B cell (primary cell): ENCODE measurements at regions not wholly inside any gene's neighbourhood (a gene's known extent, or its start where the extent isn't known, plus 50 kb on each side); places are given as distances from the start of the nearest gene placed in this dataset.

ENCODE experiments used
- ATAC-seq: fragments of 200-7000 bp; cut with Tn5 transposase; one replicate; pipeline ENCODE4 v1.10.0; 2021; ENCODE audit warnings: low read depth, mild to moderate bottlenecking, moderate number of reproducible peaks, moderate library complexity
- CTCF ChIA-PET: fragments of 350-600 bp; sonication (Branson Sonifier 250); formaldehyde crosslinking; loops from one replicate; lab custom pipeline; 2021; ENCODE audit warnings: antibody characterized with exemption, inconsistent platforms; lab: Charles Lee
- POLR2A ChIA-PET: fragments of 350-600 bp; sonication (Branson Sonifier 250); formaldehyde crosslinking; loops from one replicate; lab custom pipeline; 2021; ENCODE audit warnings: antibody characterized with exemption; lab: Charles Lee
- DNase-seq: peaks from one replicate; pipeline ENCODE4 v3.0.0; 2013
- H2AFZ ChIP-seq: 2 replicates; pipeline ENCODE4 v1.6.1; 2012; ENCODE audit warnings: mild to moderate bottlenecking, low read depth, low read length; ENCODE audit not compliant: insufficient read depth, poor library complexity, severe bottlenecking
- H3K27ac ChIP-seq, 2 donors: 1 replicate in 1 of 2; 2 replicates in 1 of 2; pipeline ENCODE4 v1.5.1; 2012 to 2013; ENCODE audit warnings: low read length in 2 of 2, mild to moderate bottlenecking in 2 of 2, moderate library complexity in 1 of 2
- H3K27me3 ChIP-seq, 4 experiments: fragments of 200-600 bp in 1 of 4; sonication (generic) in 1 of 4; replicated peaks in 1 of 4; 1 replicate in 2 of 4; 2 replicates in 2 of 4; pipeline versions ENCODE4 v1.6.1 to v1.7.0; 2013 to 2016; ENCODE audit warnings: low read length in 3 of 4, mild to moderate bottlenecking in 2 of 4, mixed read lengths in 1 of 4, moderate library complexity in 1 of 4; ENCODE audit not compliant: insufficient read depth in 4 of 4, control insufficient read depth in 3 of 4; ENCODE audit errors: control extremely low read depth in 1 of 4
- H3K36me3 ChIP-seq, 2 experiments: replicated peaks in 1 of 2; 1 replicate in 1 of 2; 2 replicates in 1 of 2; pipeline versions ENCODE4 v1.6.1 to v1.7.1; 2013; ENCODE audit warnings: low read length in 1 of 2; ENCODE audit not compliant: insufficient read depth in 2 of 2, control insufficient read depth in 1 of 2; ENCODE audit errors: control extremely low read depth in 1 of 2, extremely low read depth in 1 of 2
- H3K4me1 ChIP-seq, 2 donors: fragments of 200-600 bp in 1 of 2; sonication (generic) in 1 of 2; 1 replicate in 1 of 2; 2 replicates in 1 of 2; pipeline versions ENCODE4 v1.5.1 to v1.6.1; 2013 to 2017; ENCODE audit warnings: low read length in 2 of 2; ENCODE audit not compliant: control insufficient read depth in 2 of 2, insufficient read depth in 2 of 2
- H3K4me2 ChIP-seq: replicated peaks from 2 replicates; pipeline ENCODE3; 2012; ENCODE audit warnings: mild to moderate bottlenecking, low read depth, low read length; ENCODE audit not compliant: poor library complexity, severe bottlenecking
- H3K4me3 ChIP-seq, 5 experiments: fragments of 200-600 bp in 1 of 5; sonication (generic) in 1 of 5; 1 replicate in 3 of 5; 2 replicates in 2 of 5; pipeline versions ENCODE4 v1.5.1 to v1.7.0; 2011 to 2016; ENCODE audit warnings: low read length in 4 of 5, mild to moderate bottlenecking in 4 of 5, low read depth in 2 of 5, control low read depth in 1 of 5, moderate library complexity in 1 of 5; ENCODE audit not compliant: insufficient read depth in 1 of 5; ENCODE audit errors: control extremely low read depth in 1 of 5, extremely low read depth in 1 of 5
- H3K79me2 ChIP-seq: fragments of 200-600 bp; sonication (generic); one replicate; pipeline ENCODE4 v1.6.0; 2016; ENCODE audit warnings: low read length; ENCODE audit not compliant: control insufficient read depth, insufficient read depth
- H3K9ac ChIP-seq: fragments of 200-600 bp; sonication (generic); 2 replicates; pipeline ENCODE4 v1.6.1; 2017; ENCODE audit warnings: mild to moderate bottlenecking, low read length, moderate library complexity
- H3K9me3 ChIP-seq, 3 donors: one replicate each; pipeline versions ENCODE4 v1.6.1 to v1.7.1; 2013; ENCODE audit warnings: low read length in 2 of 3; ENCODE audit not compliant: control insufficient read depth in 2 of 3, insufficient read depth in 1 of 3; ENCODE audit errors: control extremely low read depth in 1 of 3
- H4K20me1 ChIP-seq: 2 replicates; pipeline ENCODE4 v1.6.0; 2012; ENCODE audit warnings: mild to moderate bottlenecking, low read length; ENCODE audit not compliant: insufficient read depth, control insufficient read depth, poor library complexity, severe bottlenecking
- H3K27ac Mint-ChIP-seq: one replicate; pipeline ENCODE4 v1.8.0; 2021; ENCODE audit warnings: mixed read lengths
- H3K27me3 Mint-ChIP-seq: one replicate; pipeline ENCODE4 v1.8.0; 2021; ENCODE audit warnings: mixed read lengths
- H3K4me1 Mint-ChIP-seq: one replicate; pipeline ENCODE4 v1.8.0; 2021; ENCODE audit warnings: mixed read lengths
- H3K4me3 Mint-ChIP-seq: one replicate; pipeline ENCODE4 v1.8.0; 2021; ENCODE audit warnings: mixed read lengths
- H3K9me3 Mint-ChIP-seq: one replicate; pipeline ENCODE4 v1.8.0; 2022; ENCODE audit warnings: mixed read lengths; ENCODE audit not compliant: insufficient read depth
- EZH2 ChIP-seq: IDR thresholded peaks from 2 replicates; pipeline ENCODE4 v1.6.1; 2012; ENCODE audit warnings: borderline replicate concordance, low read depth, mild to moderate bottlenecking, moderate library complexity, low read length; ENCODE audit not compliant: insufficient read depth, poor library complexity, severe bottlenecking
- WGBS: methylation state at CpG from one replicate; pipeline ENCODE4 v1.1.5; 2013; ENCODE audit warnings: missing lambda C conversion rate; ENCODE audit not compliant: insufficient coverage; 5-methylcytosine and 5-hydroxymethylcytosine counted together
- intact Hi-C: fragments of 100-400 bp; cut with micrococcal nuclease; formaldehyde crosslinking; loops from one replicate; pipeline ENCODE4 v1.10.0; 2022
- TF ChIP-seq, protein P1 (sequence below): fragments of 200-600 bp; IDR thresholded peaks from one replicate; pipeline ENCODE4 v1.8.0; 2022; ENCODE audit warnings: antibody characterized with exemption, mild to moderate bottlenecking

DNA sequence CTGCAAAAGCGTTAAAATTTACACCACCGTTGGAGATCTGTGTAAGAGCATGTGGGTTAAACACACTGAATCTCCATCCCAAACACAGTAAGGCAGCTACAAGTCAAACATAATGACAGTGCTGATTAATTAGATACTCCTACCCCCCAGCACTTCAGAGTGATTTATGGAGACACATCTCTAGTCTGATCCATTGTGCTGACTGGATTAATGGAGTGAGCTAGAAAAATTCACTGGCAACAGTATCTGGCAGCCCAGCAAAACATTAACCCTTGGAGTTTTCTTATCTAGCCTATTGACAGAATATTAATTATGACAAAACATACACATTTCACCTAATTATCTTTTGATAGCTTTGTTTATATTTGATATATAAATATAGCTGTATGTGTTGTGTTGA lies 188.6 kb upstream of the ISL1 start:
- Mint-ChIP-seq H3K27me3 (no peaks in the 10 kb centered on the region), H3K9me3 (peaks cover 3% of the 10 kb centered on the region), H3K4me1 (no peaks in the 10 kb centered on the region), H3K27ac (no peak overlapping the region), H3K4me3 (no peak overlapping the region)
- ATAC-seq (no peak), DNase-seq (no peak)
- Histone ChIP-seq H3K36me3 (no peaks in the 10 kb centered on the region), H3K9ac (no peak overlapping the region), H3K79me2 (no peaks in the 10 kb centered on the region), H3K4me2 (no peak overlapping the region), H3K9me3 (no peaks in the 10 kb centered on the region), H2AFZ (no peak overlapping the region), H3K4me3 (no peak overlapping the region), H3K4me1 (no peaks in the 10 kb centered on the region), H3K27ac (no peak overlapping the region), H3K27me3 (no peaks in the 10 kb centered on the region), H4K20me1 (no peaks in the 10 kb centered on the region)
- CTCF ChIA-PET: no interaction called here
- TF ChIP-seq, protein P1, sequence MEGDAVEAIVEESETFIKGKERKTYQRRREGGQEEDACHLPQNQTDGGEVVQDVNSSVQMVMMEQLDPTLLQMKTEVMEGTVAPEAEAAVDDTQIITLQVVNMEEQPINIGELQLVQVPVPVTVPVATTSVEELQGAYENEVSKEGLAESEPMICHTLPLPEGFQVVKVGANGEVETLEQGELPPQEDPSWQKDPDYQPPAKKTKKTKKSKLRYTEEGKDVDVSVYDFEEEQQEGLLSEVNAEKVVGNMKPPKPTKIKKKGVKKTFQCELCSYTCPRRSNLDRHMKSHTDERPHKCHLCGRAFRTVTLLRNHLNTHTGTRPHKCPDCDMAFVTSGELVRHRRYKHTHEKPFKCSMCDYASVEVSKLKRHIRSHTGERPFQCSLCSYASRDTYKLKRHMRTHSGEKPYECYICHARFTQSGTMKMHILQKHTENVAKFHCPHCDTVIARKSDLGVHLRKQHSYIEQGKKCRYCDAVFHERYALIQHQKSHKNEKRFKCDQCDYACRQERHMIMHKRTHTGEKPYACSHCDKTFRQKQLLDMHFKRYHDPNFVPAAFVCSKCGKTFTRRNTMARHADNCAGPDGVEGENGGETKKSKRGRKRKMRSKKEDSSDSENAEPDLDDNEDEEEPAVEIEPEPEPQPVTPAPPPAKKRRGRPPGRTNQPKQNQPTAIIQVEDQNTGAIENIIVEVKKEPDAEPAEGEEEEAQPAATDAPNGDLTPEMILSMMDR: no peak
- no peak for TF ChIP-seq EZH2
- intact Hi-C loops: no loop called here
- no CpG with 5 or more reads among the region's 2 CpGs for WGBS
- POLR2A ChIA-PET: no interaction called here

DNA sequence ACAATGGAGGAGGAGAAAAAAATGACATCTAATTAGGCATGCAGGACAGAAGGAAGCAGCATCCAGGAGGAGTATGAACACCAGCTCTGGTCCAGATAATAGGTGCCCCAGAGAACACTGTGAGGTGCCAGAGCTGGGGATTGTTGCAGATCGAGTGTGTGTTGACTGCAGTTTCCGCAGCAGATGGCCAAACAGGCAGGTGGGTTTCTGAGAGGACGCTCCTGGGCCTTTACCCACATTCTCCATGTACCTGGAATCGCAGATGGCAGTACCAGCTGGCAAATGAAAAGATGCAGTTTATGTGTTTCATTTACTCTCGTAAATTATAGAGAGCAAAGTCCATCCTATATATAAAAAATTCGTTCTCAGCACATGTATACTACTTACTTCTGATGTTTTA lies 182.2 kb upstream of the ISL1 start:
- no peaks in the 10 kb centered on the region for H3K9me3 ChIP-seq
- Mint-ChIP-seq H3K4me1 (no peaks in the 10 kb centered on the region), H3K27ac (no peak overlapping the region), H3K4me3 (no peak overlapping the region), H3K9me3 (peaks cover 3% of the 10 kb centered on the region), H3K27me3 (no peaks in the 10 kb centered on the region)
- no peaks in the 10 kb centered on the region for H4K20me1 ChIP-seq
- intact Hi-C loops: no loop called here
- TF ChIP-seq EZH2: no peak
- TF ChIP-seq, protein P1: no peak
- H3K4me2 ChIP-seq: no peak overlapping the region
- no peaks in the 10 kb centered on the region for H3K27me3 ChIP-seq
- CTCF ChIA-PET: no interaction called here
- no peak overlapping the region for H3K27ac ChIP-seq
- WGBS: no CpG with 5 or more reads among the region's 6 CpGs
- H2AFZ ChIP-seq: no peak overlapping the region
- H3K4me1 ChIP-seq: no peaks in the 10 kb centered on the region
- ATAC-seq (no peak), DNase-seq (no peak)
- POLR2A ChIA-PET: no interaction called here
- H3K9ac ChIP-seq: no peak overlapping the region
- H3K36me3 ChIP-seq: no peaks in the 10 kb centered on the region
- H3K4me3 ChIP-seq: no peak overlapping the region
- no peaks in the 10 kb centered on the region for H3K79me2 ChIP-seq
